ENCODE measurements at regions not wholly inside any gene's neighbourhood (a gene's known extent, or its start where the extent isn't known, plus 50 kb on each side); places are given as distances from the start of the nearest gene placed in this dataset.

- Histone ChIP-seq H3K36me3 (ENCODE audit: control insufficient read depth, insufficient read depth, low read length) (no peaks in the 10 kb centered on the region), H3K27me3 (replicated peaks; ENCODE audit: control insufficient read depth, insufficient read depth, low read length) (no peaks in the 10 kb centered on the region), H3K4me3 (replicated peaks; ENCODE audit: low read depth, low read length) (no peak overlapping the region)
- TF ChIP-seq CTCF (IDR thresholded peaks at IDR 0.05; ENCODE audit: insufficient read depth, low read length, poor library complexity, severe bottlenecking): no peak
- DNase-seq (ENCODE audit: extremely low read depth, insufficient read length): no peak
Measured at GRCh38 chr13:107817647-107818287, 397.6 kb downstream of the LIG4 start.

GRCh38 chr13:107812014-107812412 lies 403.3 kb downstream of the LIG4 start:
- no peak for TF ChIP-seq CTCF (IDR thresholded peaks at IDR 0.05; ENCODE audit: insufficient read depth, low read length, poor library complexity, severe bottlenecking)
- no peak for DNase-seq (ENCODE audit: extremely low read depth, insufficient read length)
- Histone ChIP-seq H3K4me3 (replicated peaks; ENCODE audit: low read depth, low read length) (no peak overlapping the region), H3K27me3 (replicated peaks; ENCODE audit: control insufficient read depth, insufficient read depth, low read length) (no peaks in the 10 kb centered on the region), H3K36me3 (ENCODE audit: control insufficient read depth, insufficient read depth, low read length) (no peaks in the 10 kb centered on the region)

- no peak for TF ChIP-seq CTCF (IDR thresholded peaks at IDR 0.05; ENCODE audit: insufficient read depth, low read length, poor library complexity, severe bottlenecking)
- H3K27me3 ChIP-seq (replicated peaks; ENCODE audit: control insufficient read depth, insufficient read depth, low read length): no peaks in the 10 kb centered on the region
- no peaks in the 10 kb centered on the region for H3K36me3 ChIP-seq (ENCODE audit: control insufficient read depth, insufficient read depth, low read length)
- no peak for DNase-seq (ENCODE audit: extremely low read depth, insufficient read length)
- no peak overlapping the region for H3K4me3 ChIP-seq (replicated peaks; ENCODE audit: low read depth, low read length)
Measured at GRCh38 chr13:107811233-107812013, 403.9 kb downstream of the LIG4 start.

GRCh38 chr13:107809125-107809524 lies 406.2 kb downstream of the LIG4 start:
- DNase-seq (ENCODE audit: extremely low read depth, insufficient read length): no peak
- Histone ChIP-seq H3K27me3 (replicated peaks; ENCODE audit: control insufficient read depth, insufficient read depth, low read length) (no peaks in the 10 kb centered on the region), H3K36me3 (ENCODE audit: control insufficient read depth, insufficient read depth, low read length) (no peaks in the 10 kb centered on the region), H3K4me3 (replicated peaks; ENCODE audit: low read depth, low read length) (no peak overlapping the region)
- no peak for TF ChIP-seq CTCF (IDR thresholded peaks at IDR 0.05; ENCODE audit: insufficient read depth, low read length, poor library complexity, severe bottlenecking)

GRCh38 chr13:107808389-107808788 lies 406.9 kb downstream of the LIG4 start:
- H3K27me3 ChIP-seq (replicated peaks; ENCODE audit: control insufficient read depth, insufficient read depth, low read length): no peaks in the 10 kb centered on the region
- no peak for TF ChIP-seq CTCF (IDR thresholded peaks at IDR 0.05; ENCODE audit: insufficient read depth, low read length, poor library complexity, severe bottlenecking)
- no peak for DNase-seq (ENCODE audit: extremely low read depth, insufficient read length)
- no peak overlapping the region for H3K4me3 ChIP-seq (replicated peaks; ENCODE audit: low read depth, low read length)
- H3K36me3 ChIP-seq (ENCODE audit: control insufficient read depth, insufficient read depth, low read length): no peaks in the 10 kb centered on the region
